ENCODE measurements at regions not wholly inside any gene's neighbourhood (a gene's known extent, or its start where the extent isn't known, plus 50 kb on each side); places are given as distances from the start of the nearest gene placed in this dataset.

- TF ChIP-seq, protein P1, sequence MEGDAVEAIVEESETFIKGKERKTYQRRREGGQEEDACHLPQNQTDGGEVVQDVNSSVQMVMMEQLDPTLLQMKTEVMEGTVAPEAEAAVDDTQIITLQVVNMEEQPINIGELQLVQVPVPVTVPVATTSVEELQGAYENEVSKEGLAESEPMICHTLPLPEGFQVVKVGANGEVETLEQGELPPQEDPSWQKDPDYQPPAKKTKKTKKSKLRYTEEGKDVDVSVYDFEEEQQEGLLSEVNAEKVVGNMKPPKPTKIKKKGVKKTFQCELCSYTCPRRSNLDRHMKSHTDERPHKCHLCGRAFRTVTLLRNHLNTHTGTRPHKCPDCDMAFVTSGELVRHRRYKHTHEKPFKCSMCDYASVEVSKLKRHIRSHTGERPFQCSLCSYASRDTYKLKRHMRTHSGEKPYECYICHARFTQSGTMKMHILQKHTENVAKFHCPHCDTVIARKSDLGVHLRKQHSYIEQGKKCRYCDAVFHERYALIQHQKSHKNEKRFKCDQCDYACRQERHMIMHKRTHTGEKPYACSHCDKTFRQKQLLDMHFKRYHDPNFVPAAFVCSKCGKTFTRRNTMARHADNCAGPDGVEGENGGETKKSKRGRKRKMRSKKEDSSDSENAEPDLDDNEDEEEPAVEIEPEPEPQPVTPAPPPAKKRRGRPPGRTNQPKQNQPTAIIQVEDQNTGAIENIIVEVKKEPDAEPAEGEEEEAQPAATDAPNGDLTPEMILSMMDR (IDR thresholded peaks at IDR 0.05; ENCODE audit: low read depth, low read length) = no peak
- ChIA-PET CTCF (no interaction called here), POLR2A (no interaction called here)
- no peak for DNase-seq (ENCODE audit: low read depth, low spot score)
- H3K4me3 ChIP-seq (ENCODE audit: low read depth, low read length) = no peak overlapping the region
- no peak overlapping the region for H3K27ac ChIP-seq (ENCODE audit: low read depth, low read length)
- no peaks in the 10 kb centered on the region for H3K27me3 ChIP-seq (ENCODE audit: control insufficient read depth, insufficient read depth, low read length)
- no peaks in the 10 kb centered on the region for H3K9me3 ChIP-seq (ENCODE audit: control insufficient read depth, insufficient read depth, low read length)
Measured at GRCh38 chr3:162742159-162742717, 1245.6 kb downstream of the OTOL1 start.

DNA sequence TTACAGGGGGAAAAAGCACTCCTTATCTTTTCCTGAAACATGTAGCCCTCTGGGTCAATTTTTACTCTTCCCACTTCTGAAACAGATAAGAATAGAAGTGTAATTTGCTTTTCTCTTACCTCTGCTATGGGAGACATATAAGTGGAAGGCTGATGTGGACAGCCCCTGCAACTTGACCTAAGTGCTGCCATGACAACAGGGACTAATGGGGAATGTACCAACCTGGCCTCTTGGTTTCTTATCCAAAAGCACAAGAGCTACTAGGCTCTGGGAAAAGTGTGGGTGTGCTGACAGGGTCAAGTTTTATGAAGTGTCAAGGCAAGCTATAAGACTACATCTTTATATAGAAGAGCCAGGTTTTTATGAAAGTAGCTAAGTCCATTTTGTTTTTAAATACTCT, 1246.5 kb downstream of the OTOL1 start:
- CTCF ChIA-PET = no interaction called here
- no peak for DNase-seq (ENCODE audit: low read depth, low spot score)
- no peak overlapping the region for H3K4me3 ChIP-seq (ENCODE audit: low read depth, low read length)
- H3K27ac ChIP-seq (ENCODE audit: low read depth, low read length) = no peak overlapping the region
- TF ChIP-seq, protein P1 (IDR thresholded peaks at IDR 0.05; ENCODE audit: low read depth, low read length) = no peak
- no peaks in the 10 kb centered on the region for H3K9me3 ChIP-seq (ENCODE audit: control insufficient read depth, insufficient read depth, low read length)
- POLR2A ChIA-PET = no interaction called here
- H3K27me3 ChIP-seq (ENCODE audit: control insufficient read depth, insufficient read depth, low read length) = no peaks in the 10 kb centered on the region

DNA sequence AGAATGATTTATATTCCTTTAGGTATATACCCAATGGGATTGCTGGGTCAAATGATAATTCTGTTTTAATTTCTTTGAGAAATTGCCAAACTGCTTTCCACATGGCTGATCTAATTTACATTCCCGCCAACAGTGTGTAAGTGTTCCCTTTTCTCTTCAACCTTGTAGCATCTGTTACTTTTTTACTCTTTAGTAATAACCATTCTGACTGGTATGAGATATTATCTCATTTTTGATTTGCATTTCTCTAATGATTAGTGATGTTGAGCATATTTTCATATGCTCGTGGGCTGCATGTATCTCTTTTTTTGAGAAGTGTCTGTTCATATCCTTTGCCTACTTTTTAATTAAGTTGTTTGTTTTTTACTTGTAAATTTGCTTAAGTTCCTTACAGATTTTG, 1264.2 kb downstream of the OTOL1 start:
- Histone ChIP-seq H3K27ac (ENCODE audit: low read depth, low read length) (no peak overlapping the region), H3K9me3 (ENCODE audit: control insufficient read depth, insufficient read depth, low read length) (no peaks in the 10 kb centered on the region), H3K4me3 (ENCODE audit: low read depth, low read length) (no peak overlapping the region), H3K27me3 (ENCODE audit: control insufficient read depth, insufficient read depth, low read length) (no peaks in the 10 kb centered on the region)
- POLR2A ChIA-PET = no interaction called here
- TF ChIP-seq, protein P1 (IDR thresholded peaks at IDR 0.05; ENCODE audit: low read depth, low read length) = no peak
- no peak for DNase-seq (ENCODE audit: low read depth, low spot score)
- CTCF ChIA-PET = no interaction called here

GRCh38 chr3:162764051-162764807, 1267.6 kb downstream of the OTOL1 start:
- CTCF ChIA-PET = no interaction called here
- POLR2A ChIA-PET = no interaction called here
- no peaks in the 10 kb centered on the region for H3K9me3 ChIP-seq (ENCODE audit: control insufficient read depth, insufficient read depth, low read length)
- H3K27ac ChIP-seq (ENCODE audit: low read depth, low read length) = no peak overlapping the region
- TF ChIP-seq, protein P1 (IDR thresholded peaks at IDR 0.05; ENCODE audit: low read depth, low read length) = no peak
- H3K4me3 ChIP-seq (ENCODE audit: low read depth, low read length) = no peak overlapping the region
- H3K27me3 ChIP-seq (ENCODE audit: control insufficient read depth, insufficient read depth, low read length) = no peaks in the 10 kb centered on the region
- DNase-seq (ENCODE audit: low read depth, low spot score) = no peak

GRCh38 chr3:162764808-162765071, 1268.1 kb downstream of the OTOL1 start:
- CTCF ChIA-PET = no interaction called here
- no peaks in the 10 kb centered on the region for H3K9me3 ChIP-seq (ENCODE audit: control insufficient read depth, insufficient read depth, low read length)
- POLR2A ChIA-PET = no interaction called here
- DNase-seq (ENCODE audit: low read depth, low spot score) = no peak
- no peak overlapping the region for H3K27ac ChIP-seq (ENCODE audit: low read depth, low read length)
- no peak overlapping the region for H3K4me3 ChIP-seq (ENCODE audit: low read depth, low read length)
- H3K27me3 ChIP-seq (ENCODE audit: control insufficient read depth, insufficient read depth, low read length) = no peaks in the 10 kb centered on the region
- TF ChIP-seq, protein P1 (IDR thresholded peaks at IDR 0.05; ENCODE audit: low read depth, low read length) = no peak
